ENCODE measurements at regions not wholly inside any gene's neighbourhood (a gene's known extent, or its start where the extent isn't known, plus 50 kb on each side); places are given as distances from the start of the nearest gene placed in this dataset.

GRCh38 chr22:49377306-49377705 is 450.4 kb downstream of the BRD1 start:
- TF ChIP-seq CTCF (IDR thresholded peaks at IDR 0.05; ENCODE audit: low read depth, low read length) (no peak), POLR2A (IDR thresholded peaks at IDR 0.05; ENCODE audit: extremely low read depth, insufficient read length) (no peak)

All from NB4 (cell line).